ENCODE measurements at regions not wholly inside any gene's neighbourhood (a gene's known extent, or its start where the extent isn't known, plus 50 kb on each side); places are given as distances from the start of the nearest gene placed in this dataset.

DNA sequence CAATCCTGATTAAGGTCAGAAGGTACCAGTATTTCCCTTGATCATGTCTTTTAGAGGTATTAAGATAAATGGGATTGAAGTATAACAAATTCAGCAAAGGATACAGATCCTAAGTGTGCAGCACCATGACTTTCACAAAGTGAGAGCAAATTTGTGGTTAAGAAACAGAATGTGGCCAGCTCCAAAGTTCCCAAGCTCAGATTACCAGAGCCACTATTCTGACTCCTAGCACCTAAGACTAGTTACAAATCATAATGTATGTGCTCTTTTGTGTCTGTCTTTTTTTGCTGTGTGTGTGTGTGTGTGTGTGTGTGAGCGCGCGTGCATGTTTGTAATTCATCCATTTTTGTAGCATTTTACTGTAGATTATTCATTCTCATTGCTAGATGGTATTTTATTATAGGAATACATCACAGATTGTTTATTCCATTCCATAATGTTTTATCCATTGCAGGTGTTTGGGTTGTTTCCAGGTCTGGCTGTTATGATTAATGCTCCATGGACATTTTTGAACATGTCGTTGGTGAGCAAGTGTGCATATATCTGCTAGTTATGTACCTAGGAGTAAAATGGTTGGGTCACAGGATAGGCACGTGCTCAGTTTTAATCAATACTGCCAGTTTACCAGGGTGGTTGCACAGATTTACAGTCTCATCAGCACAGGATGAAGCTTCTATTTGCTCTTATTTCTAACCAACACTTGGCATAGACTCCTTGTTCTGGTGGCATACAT lies 314.0 kb upstream of the JAG1 start:
- no peak for TF ChIP-seq CTCF (conservative IDR thresholded peaks at IDR 0.05; ENCODE audit: low read depth, low read length)
- no peak for DNase-seq (ENCODE audit: low read depth)
- H3K4me3 ChIP-seq (ENCODE audit: low read depth, low read length), result no peak overlapping the region

- no peak for DNase-seq (ENCODE audit: low read depth)
- H3K4me3 ChIP-seq (ENCODE audit: low read depth, low read length), result no peak overlapping the region
- no peak for TF ChIP-seq CTCF (conservative IDR thresholded peaks at IDR 0.05; ENCODE audit: low read depth, low read length)
Observed at GRCh38 chr20:10990625-10991382, 317.0 kb upstream of the JAG1 start.

DNA sequence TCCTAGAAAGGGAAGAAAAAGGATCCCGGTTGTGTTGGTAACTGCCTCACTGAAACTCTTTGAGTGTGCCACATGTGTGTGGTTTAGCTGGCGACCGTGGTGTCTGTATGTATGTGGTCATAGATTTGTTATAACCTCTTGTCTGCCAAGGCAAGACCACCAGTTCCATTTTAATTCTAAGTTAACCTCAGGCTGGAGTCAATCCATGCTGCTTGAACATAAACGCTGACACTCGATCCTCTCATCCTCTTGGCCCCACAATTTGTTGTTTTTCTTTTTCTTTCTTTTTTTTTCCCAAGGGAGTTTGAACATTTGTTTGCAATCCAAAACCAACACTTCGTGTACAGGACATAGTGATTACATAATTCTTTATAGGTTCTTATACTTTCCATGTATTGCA lies 318.9 kb upstream of the JAG1 start:
- no peak for DNase-seq (ENCODE audit: low read depth)
- no peak for TF ChIP-seq CTCF (conservative IDR thresholded peaks at IDR 0.05; ENCODE audit: low read depth, low read length)
- H3K4me3 ChIP-seq (ENCODE audit: low read depth, low read length), result no peak overlapping the region

DNA sequence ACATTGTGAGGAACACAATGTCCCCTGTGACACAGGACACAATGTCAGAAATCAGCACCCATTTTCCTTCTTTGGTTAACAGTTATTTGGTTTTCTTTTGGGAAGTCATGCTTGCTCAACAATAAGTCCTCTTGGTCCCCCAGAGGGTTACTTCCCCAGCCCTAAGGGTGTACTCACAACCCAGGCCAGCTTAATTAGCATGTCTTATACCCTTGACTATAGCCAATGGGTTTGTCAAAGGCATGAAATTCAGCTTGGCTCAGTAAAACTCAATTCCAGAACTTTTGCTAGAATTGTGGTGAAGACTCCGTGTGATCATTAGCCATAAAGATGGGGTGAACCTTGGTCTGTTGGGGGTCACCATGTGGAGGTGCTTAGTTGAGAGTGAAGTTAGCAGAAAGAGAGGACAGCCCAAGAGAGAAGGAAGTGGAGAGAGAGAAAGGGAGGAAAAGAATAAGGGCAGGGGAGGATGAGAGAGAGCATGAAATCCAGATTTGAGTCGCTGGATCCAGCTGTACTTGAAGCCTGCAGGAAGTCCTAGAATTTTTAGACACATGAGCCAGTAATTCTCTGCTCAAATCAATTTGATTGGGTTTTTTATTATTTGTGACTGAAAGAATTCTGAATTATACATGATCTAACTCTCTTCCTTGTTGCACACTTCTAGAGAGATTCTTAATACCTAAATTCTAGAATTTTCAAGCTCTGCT lies 321.3 kb upstream of the JAG1 start:
- no peak for TF ChIP-seq CTCF (conservative IDR thresholded peaks at IDR 0.05; ENCODE audit: low read depth, low read length)
- no peak for DNase-seq (ENCODE audit: low read depth)
- no peak overlapping the region for H3K4me3 ChIP-seq (ENCODE audit: low read depth, low read length)

DNA sequence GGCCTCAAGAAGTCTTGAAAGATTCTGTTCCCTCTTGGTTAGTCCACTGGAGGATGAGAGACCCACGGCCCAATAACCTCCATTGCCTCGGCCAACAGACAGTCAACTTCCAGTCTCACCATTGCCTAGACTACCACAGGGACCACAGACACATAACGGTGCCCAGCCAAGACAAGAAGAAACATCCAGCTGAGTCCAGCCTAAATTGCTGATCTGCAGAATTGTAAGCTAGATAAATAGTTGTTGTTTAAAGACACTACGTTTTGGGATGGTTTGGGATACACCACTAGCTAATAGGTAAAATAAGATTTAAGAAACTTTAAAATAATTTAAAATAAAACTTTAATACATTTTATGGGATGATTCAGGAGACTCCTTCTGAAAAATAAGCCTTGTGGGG lies 324.7 kb upstream of the JAG1 start:
- no peak for TF ChIP-seq CTCF (conservative IDR thresholded peaks at IDR 0.05; ENCODE audit: low read depth, low read length)
- no peak overlapping the region for H3K4me3 ChIP-seq (ENCODE audit: low read depth, low read length)

DNA sequence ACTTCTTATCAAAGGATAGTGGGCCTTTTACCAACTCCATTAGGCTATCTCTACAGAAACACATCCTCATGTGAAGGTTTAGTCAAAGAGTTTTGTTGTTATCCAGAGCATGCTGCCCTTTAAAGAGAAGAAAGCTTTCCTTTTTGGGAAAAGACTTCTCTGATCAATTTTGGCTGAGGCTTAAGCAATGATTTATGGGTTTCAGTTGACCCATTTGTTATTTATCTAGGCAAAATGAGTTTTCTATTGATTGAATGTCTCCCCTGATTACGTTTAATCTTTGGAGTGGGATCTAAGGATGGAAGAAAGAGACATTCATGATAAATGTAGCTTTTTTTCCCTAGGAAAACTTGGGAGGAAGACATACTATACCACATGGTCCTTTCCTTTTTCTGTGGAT lies 326.6 kb upstream of the JAG1 start:
- no peak overlapping the region for H3K4me3 ChIP-seq (ENCODE audit: low read depth, low read length)
- DNase-seq (ENCODE audit: low read depth), result no peak
- no peak for TF ChIP-seq CTCF (conservative IDR thresholded peaks at IDR 0.05; ENCODE audit: low read depth, low read length)

More for the DNA sequence above, 324.7 kb upstream of the JAG1 start:
- DNase-seq (ENCODE audit: low read depth), result no peak
